ENCODE measurements at regions not wholly inside any gene's neighbourhood (a gene's known extent, or its start where the extent isn't known, plus 50 kb on each side); places are given as distances from the start of the nearest gene placed in this dataset.

DNA sequence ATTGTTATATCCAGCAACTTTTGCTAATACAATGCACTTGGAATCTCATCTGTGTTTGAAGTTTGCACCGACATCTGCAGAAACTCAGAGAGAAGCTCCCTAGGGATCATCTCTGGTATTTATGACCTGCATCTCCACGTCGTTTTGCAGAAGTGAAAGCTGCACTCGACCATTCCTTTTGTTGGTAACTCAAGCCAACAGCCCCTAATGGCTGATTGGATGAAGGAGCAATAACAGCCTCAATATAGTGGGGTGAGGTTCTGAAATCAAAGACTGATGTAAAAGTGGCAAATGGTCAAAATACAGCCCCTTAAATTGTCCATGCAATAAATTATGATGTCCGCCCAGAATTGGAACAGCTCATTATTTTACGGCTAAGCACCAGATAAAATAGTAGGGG lies 344.2 kb upstream of the KAZN start:
- Mint-ChIP-seq H3K36me3 (ENCODE audit: low read depth) (no peaks in the 10 kb centered on the region), H3K4me3 (peak overlapping the region in 1 of 3 experiments; percentile 4), H3K4me1 (peaks cover 43% of the 10 kb centered on the region), H3K27me3 (ENCODE audit: low read depth) (peaks cover 4% of the 10 kb centered on the region), H3K27ac (peak overlapping the region; percentile 20 to 87 (median 77)), H3K9me3 (no peaks in the 10 kb centered on the region)
- no peak for TF ChIP-seq CTCF (IDR thresholded peaks at IDR 0.05; ENCODE audit: unreplicated experiment in 3 of 3)

DNA sequence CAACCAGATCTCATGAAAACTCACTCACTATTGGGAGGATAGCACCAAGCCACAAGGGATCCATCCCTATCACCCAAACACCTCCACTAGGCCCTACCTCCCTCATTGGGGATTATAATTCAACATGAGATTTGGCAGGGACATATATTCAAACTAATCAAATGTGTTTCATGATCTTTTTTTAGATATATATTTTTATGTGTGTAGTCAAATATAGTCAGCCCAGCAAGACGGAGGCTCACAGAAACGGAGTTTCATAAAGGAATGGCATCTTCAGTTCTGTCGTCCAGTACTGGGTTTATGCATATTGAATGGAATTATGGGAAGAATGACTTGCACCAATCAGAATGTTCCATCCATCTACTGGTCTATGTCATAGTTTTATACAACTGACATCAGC lies 343.3 kb upstream of the KAZN start:
- no peaks in the 10 kb centered on the region for H3K36me3 Mint-ChIP-seq (ENCODE audit: low read depth)
- peak overlapping the region in 1 of 3 experiments; percentile 10 for H3K27ac Mint-ChIP-seq
- no peak for TF ChIP-seq CTCF (IDR thresholded peaks at IDR 0.05; ENCODE audit: unreplicated experiment in 3 of 3)
- H3K4me1 Mint-ChIP-seq = peaks cover 53% of the 10 kb centered on the region
- no peak overlapping the region for H3K4me3 Mint-ChIP-seq
- H3K27me3 Mint-ChIP-seq (ENCODE audit: low read depth) = peaks cover 10% of the 10 kb centered on the region
- H3K9me3 Mint-ChIP-seq = no peaks in the 10 kb centered on the region

GRCh38 chr1:14255711-14256110 lies 342.8 kb upstream of the KAZN start:
- H3K27me3 Mint-ChIP-seq (ENCODE audit: low read depth) = peaks cover 12% of the 10 kb centered on the region
- H3K36me3 Mint-ChIP-seq (ENCODE audit: low read depth) = no peaks in the 10 kb centered on the region
- peak overlapping the region in 2 of 3 experiments; percentile 9 to 10 for H3K27ac Mint-ChIP-seq
- peaks cover 54% of the 10 kb centered on the region for H3K4me1 Mint-ChIP-seq
- no peak overlapping the region for H3K4me3 Mint-ChIP-seq
- TF ChIP-seq CTCF (IDR thresholded peaks at IDR 0.05; ENCODE audit: unreplicated experiment in 3 of 3) = no peak
- H3K9me3 Mint-ChIP-seq = no peaks in the 10 kb centered on the region

DNA sequence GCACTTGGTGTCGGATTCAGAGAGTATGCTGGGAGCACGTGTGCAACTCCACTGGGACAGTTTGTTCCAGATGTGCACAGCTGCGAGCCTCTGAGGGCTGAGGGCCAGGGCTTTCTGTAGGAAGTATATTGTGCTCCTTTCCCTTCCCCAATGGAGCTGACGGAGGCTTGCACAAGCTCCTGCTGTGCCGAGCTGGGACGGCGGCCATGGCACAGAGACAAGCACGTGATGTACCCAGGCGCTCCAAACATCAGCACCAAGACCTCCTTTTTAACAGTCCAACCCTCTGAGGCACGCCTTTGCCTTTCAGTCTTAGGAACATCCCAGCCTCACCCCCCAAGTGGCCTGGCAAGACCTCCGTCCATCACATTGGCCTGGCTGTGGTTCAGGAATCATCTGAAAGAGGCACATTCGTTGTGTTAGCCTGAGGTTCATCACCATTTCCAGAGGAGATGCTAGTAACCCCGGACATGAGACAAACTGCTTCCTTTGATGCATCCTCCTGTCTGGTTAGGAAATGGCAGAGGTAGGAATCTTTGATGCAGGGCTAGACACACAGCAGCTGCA lies 339.2 kb upstream of the KAZN start:
- Mint-ChIP-seq H3K4me3 (no peak overlapping the region), H3K27me3 (ENCODE audit: low read depth) (peaks cover 24% of the 10 kb centered on the region), H3K36me3 (ENCODE audit: low read depth) (no peaks in the 10 kb centered on the region), H3K27ac (peak overlapping the region in 2 of 3 experiments; percentile 37 to 72), H3K9me3 (no peaks in the 10 kb centered on the region), H3K4me1 (peaks cover 63% of the 10 kb centered on the region)
- TF ChIP-seq CTCF (IDR thresholded peaks at IDR 0.05; ENCODE audit: unreplicated experiment in 3 of 3) = no peak

DNA sequence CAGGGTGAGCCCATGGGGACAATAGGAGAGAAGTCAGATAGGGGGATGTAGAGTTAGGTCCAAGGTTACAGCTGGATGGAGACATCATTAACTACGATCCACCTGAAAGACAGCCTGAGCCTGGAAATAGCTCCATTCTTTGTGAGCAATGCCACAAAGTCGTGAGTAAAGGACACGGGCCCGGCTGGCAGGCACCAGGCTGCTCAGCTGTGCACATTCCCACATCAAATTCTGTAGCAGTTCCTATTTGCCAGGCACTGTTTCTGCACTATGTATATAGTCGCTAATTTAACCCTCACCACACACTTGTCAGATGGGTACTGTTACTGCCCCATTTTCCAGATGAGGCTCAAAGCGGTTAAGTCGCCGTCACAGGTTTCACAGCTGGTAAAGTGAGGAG lies 338.0 kb upstream of the KAZN start:
- Mint-ChIP-seq H3K4me3 (no peak overlapping the region), H3K4me1 (peaks cover 71% of the 10 kb centered on the region), H3K9me3 (no peaks in the 10 kb centered on the region), H3K36me3 (ENCODE audit: low read depth) (no peaks in the 10 kb centered on the region), H3K27me3 (ENCODE audit: low read depth) (peaks cover 24% of the 10 kb centered on the region), H3K27ac (no peak overlapping the region)
- TF ChIP-seq CTCF (IDR thresholded peaks at IDR 0.05; ENCODE audit: unreplicated experiment in 3 of 3) = no peak

- Mint-ChIP-seq H3K36me3 (ENCODE audit: low read depth) (no peaks in the 10 kb centered on the region), H3K27ac (no peak overlapping the region), H3K4me3 (no peak overlapping the region), H3K9me3 (no peaks in the 10 kb centered on the region), H3K4me1 (peaks cover 69% of the 10 kb centered on the region), H3K27me3 (ENCODE audit: low read depth) (peaks cover 24% of the 10 kb centered on the region)
- no peak for TF ChIP-seq CTCF (IDR thresholded peaks at IDR 0.05; ENCODE audit: unreplicated experiment in 3 of 3)
Measured at GRCh38 chr1:14261395-14261794, 337.1 kb upstream of the KAZN start.
